K562 (cell line): ENCODE measurements at regions not wholly inside any gene's neighbourhood (a gene's known extent, or its start where the extent isn't known, plus 50 kb on each side); places are given as distances from the start of the nearest gene placed in this dataset.

ENCODE experiments used
- ATAC-seq: fragments of 200-7000 bp; cut with Tn5 transposase; 3 replicates; pipeline ENCODE4 v1.9.1; 2020; ENCODE audit warnings: moderate library complexity
- BruUV-seq: library from RNA; stranded (reverse); fragments of 400-500 nt; replicated peaks from 2 replicates; lab custom pipeline; 2021; lab: Mats Ljungman, UMichigan
- CTCF ChIA-PET: fragments of 300-600 bp; formaldehyde crosslinking; extraction: SDS; loops from one replicate; lab custom pipeline; 2021; ENCODE audit warnings: low intra/inter-chr PET ratio; lab: Yijun Ruan, JAX
- POLR2A ChIA-PET: fragments of 300-600, 350-650 bp; sonication (Branson Sonifier 250); formaldehyde crosslinking; extraction: SDS; loops from one replicate; lab custom pipeline; 2021; ENCODE audit warnings: antibody characterized with exemption, inconsistent platforms; lab: Yijun Ruan, JAX
- DNase-seq, 4 experiments: peaks; one replicate each; pipeline versions ENCODE4 v3.0.0 to v3.0.0-alpha.2; 2011 to 2018; ENCODE audit warnings: low spot score in 3 of 4, mixed read lengths in 3 of 4; ENCODE audit errors: extremely low read depth in 1 of 4
- FAIRE-seq: peaks from 2 replicates; lab custom pipeline; 2011; peaks lifted over from hg19 to GRCh38; lab: Jason Lieb, UNC
- H2AFZ ChIP-seq: 2 replicates; pipeline ENCODE4 v1.6.0; 2011; ENCODE audit warnings: low read depth, low read length, control low read depth, inconsistent platforms
- H3K27ac ChIP-seq: fragments of 200-600 bp; 3 replicates; pipeline ENCODE4 v1.8.0; 2011; ENCODE audit warnings: low read depth, mild to moderate bottlenecking, control low read depth, inconsistent platforms, low read length, moderate library complexity, mixed read lengths; ENCODE audit errors: extremely low read depth
- H3K27me3 ChIP-seq, 2 experiments: fragments of 300-600 bp in 1 of 2; 2 replicates in 1 of 2; 3 replicates in 1 of 2; pipeline versions ENCODE4 v1.6.0 to v1.8.0; 2011; ENCODE audit warnings: inconsistent platforms in 2 of 2, low read length in 2 of 2, mild to moderate bottlenecking in 1 of 2, mixed read lengths in 1 of 2, moderate library complexity in 1 of 2; ENCODE audit not compliant: control insufficient read depth in 2 of 2, insufficient read depth in 2 of 2
- H3K36me3 ChIP-seq: fragments of 300-600 bp; 3 replicates; pipeline ENCODE4 v1.8.0; 2011; ENCODE audit warnings: mild to moderate bottlenecking, low read length, inconsistent platforms; ENCODE audit not compliant: control insufficient read depth, insufficient read depth
- H3K4me1 ChIP-seq, 2 experiments: fragments of 200-600 bp in 1 of 2; replicated peaks in 1 of 2; 2 replicates in 1 of 2; 3 replicates in 1 of 2; pipeline versions ENCODE4 v1.5.1 to v1.8.0; 2011; ENCODE audit warnings: inconsistent platforms in 2 of 2, low read length in 2 of 2, mild to moderate bottlenecking in 1 of 2, mixed read lengths in 1 of 2, moderate library complexity in 1 of 2; ENCODE audit not compliant: control insufficient read depth in 2 of 2, insufficient read depth in 2 of 2
- H3K4me2 ChIP-seq: 2 replicates; pipeline ENCODE4 v1.6.1; 2011; ENCODE audit warnings: low read length, control low read depth, inconsistent platforms, mixed read lengths; ENCODE audit not compliant: insufficient read depth
- H3K4me3 ChIP-seq: fragments of 200-600 bp; sonication (generic), shearing (Covaris generic); 2 replicates; pipeline ENCODE4 v1.5.1; 2016; ENCODE audit warnings: control low read depth, inconsistent platforms
- H3K79me2 ChIP-seq: fragments of 200-600 bp; 3 replicates; pipeline ENCODE4 v1.8.0; 2011; ENCODE audit warnings: low read length, inconsistent platforms; ENCODE audit not compliant: control insufficient read depth, insufficient read depth
- H3K9ac ChIP-seq, 2 experiments: 2 replicates each; pipeline versions ENCODE4 v1.6.0 to v1.6.1; 2011; ENCODE audit warnings: low read depth in 2 of 2, low read length in 2 of 2, control low read depth in 1 of 2, inconsistent platforms in 1 of 2, mild to moderate bottlenecking in 1 of 2, mixed read lengths in 1 of 2; ENCODE audit not compliant: insufficient read depth in 1 of 2
- H3K9me1 ChIP-seq: one replicate; pipeline ENCODE4 v1.6.0; 2011; ENCODE audit warnings: inconsistent platforms, mild to moderate bottlenecking, low read length, moderate library complexity; ENCODE audit not compliant: control insufficient read depth, insufficient read depth
- H3K9me3 ChIP-seq: replicated peaks from 2 replicates; pipeline ENCODE4 v1.5.1; 2011; ENCODE audit warnings: low read depth, low read length, inconsistent platforms; ENCODE audit not compliant: control insufficient read depth, insufficient read depth
- H4K20me1 ChIP-seq: replicated peaks from 2 replicates; pipeline ENCODE4 v1.6.1; 2011; ENCODE audit warnings: low read length, inconsistent platforms, mixed read lengths; ENCODE audit not compliant: control insufficient read depth, insufficient read depth
- THRA ChIP-seq: fragments of 450-650 bp; IDR thresholded peaks from 2 replicates; pipeline ENCODE4 v1.6.1; 2017; ENCODE audit warnings: mild to moderate bottlenecking, moderate library complexity
- WGBS: fragments of 100-300 bp; shearing (Covaris generic); methylation state at CpG from one replicate; pipeline ENCODE4 v1.1.6; 2016; ENCODE audit warnings: low coverage, mixed read lengths; ENCODE audit not compliant: insufficient coverage; ENCODE audit errors: missing lambda C conversion rate; 5-methylcytosine and 5-hydroxymethylcytosine counted together
- in situ Hi-C: fragments of 300-500 bp; cut with MboI; formaldehyde crosslinking; loops from 4 replicates; pipeline ENCODE4 v1.15.0; 2018; ENCODE audit warnings: inconsistent platforms, mixed read lengths
- intact Hi-C: fragments of 100-400 bp; cut with micrococcal nuclease; formaldehyde crosslinking; loops from 2 replicates; pipeline ENCODE4 v1.14.2; 2022
- TF ChIP-seq, protein P1 (sequence below), 3 experiments: IDR thresholded peaks in 2 of 3; conservative IDR thresholded peaks in 1 of 3; 2 replicates each; pipeline ENCODE4 v1.5.1; 2011 to 2012; ENCODE audit warnings: low read length in 3 of 3, mild to moderate bottlenecking in 3 of 3, control low read depth in 2 of 3, improper control_type of control experiment in 1 of 3, inconsistent platforms in 1 of 3, low read depth in 1 of 3, mixed read lengths in 1 of 3, moderate library complexity in 1 of 3; ENCODE audit not compliant: insufficient read depth in 2 of 3

- Histone ChIP-seq H3K9me3 (no peaks in the 10 kb centered on the region), H3K36me3 (no peaks in the 10 kb centered on the region), H3K4me2 (no peak overlapping the region), H3K4me1 (no peaks in the 10 kb centered on the region), H3K9me1 (no peaks in the 10 kb centered on the region), H3K27ac (no peak overlapping the region), H4K20me1 (no peaks in the 10 kb centered on the region), H3K27me3 (peaks cover 12 to 20% of the 10 kb centered on the region in 2 experiments), H2AFZ (no peak overlapping the region), H3K79me2 (no peaks in the 10 kb centered on the region), H3K4me3 (no peak overlapping the region), H3K9ac (no peak overlapping the region)
- ChIA-PET CTCF (no interaction called here), POLR2A (no interaction called here)
- no peak for TF ChIP-seq THRA
- TF ChIP-seq, protein P1, sequence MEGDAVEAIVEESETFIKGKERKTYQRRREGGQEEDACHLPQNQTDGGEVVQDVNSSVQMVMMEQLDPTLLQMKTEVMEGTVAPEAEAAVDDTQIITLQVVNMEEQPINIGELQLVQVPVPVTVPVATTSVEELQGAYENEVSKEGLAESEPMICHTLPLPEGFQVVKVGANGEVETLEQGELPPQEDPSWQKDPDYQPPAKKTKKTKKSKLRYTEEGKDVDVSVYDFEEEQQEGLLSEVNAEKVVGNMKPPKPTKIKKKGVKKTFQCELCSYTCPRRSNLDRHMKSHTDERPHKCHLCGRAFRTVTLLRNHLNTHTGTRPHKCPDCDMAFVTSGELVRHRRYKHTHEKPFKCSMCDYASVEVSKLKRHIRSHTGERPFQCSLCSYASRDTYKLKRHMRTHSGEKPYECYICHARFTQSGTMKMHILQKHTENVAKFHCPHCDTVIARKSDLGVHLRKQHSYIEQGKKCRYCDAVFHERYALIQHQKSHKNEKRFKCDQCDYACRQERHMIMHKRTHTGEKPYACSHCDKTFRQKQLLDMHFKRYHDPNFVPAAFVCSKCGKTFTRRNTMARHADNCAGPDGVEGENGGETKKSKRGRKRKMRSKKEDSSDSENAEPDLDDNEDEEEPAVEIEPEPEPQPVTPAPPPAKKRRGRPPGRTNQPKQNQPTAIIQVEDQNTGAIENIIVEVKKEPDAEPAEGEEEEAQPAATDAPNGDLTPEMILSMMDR (IDR thresholded peaks at IDR 0.05 in 2 of 3, conservative IDR thresholded peaks at IDR 0.05 in 1 of 3; ENCODE audit: insufficient read depth in 2 of 3, low read depth in 1 of 3, low read length in 3 of 3): peak in 1 of 3 experiments; percentile 9; a peak in 1 of 6 replicates
- 2% methylated on average over 7 of the region's 7 CpGs for WGBS
- intact Hi-C loops: no loop called here
- in situ Hi-C loops: no loop called here
- DNase-seq: peak in 1 of 4 experiments; percentile 10
- no TSS peak for BruUV-seq
- ATAC-seq: peak; percentile 56
- FAIRE-seq: no peak
These were observed 68.5 kb upstream of the ZBTB18 start for GRCh38 chr1:243982447-243983018.
